ENCODE measurements at regions not wholly inside any gene's neighbourhood (a gene's known extent, or its start where the extent isn't known, plus 50 kb on each side); places are given as distances from the start of the nearest gene placed in this dataset.
A peak's percentile ranks its signal among the peaks of the same experiment; 100 is the strongest.

- no peak for TF ChIP-seq JUND (IDR thresholded peaks at IDR 0.05; ENCODE audit: low read depth)
- in situ Hi-C loops (cut with HindIII; ENCODE audit: low pct_unique_long_range_greater_than_20kb, low sequenced_read_pairs) = no loop called here
- no peak for DNase-seq (ENCODE audit: low read depth in 1 of 2, low spot score in 1 of 2)
Observed at GRCh38 chr22:48950151-48950915, 877.3 kb downstream of the BRD1 start.

- TF ChIP-seq JUND (IDR thresholded peaks at IDR 0.05; ENCODE audit: low read depth) = no peak
- DNase-seq (ENCODE audit: low read depth in 1 of 2, low spot score in 1 of 2) = no peak
- in situ Hi-C loops (cut with HindIII; ENCODE audit: low pct_unique_long_range_greater_than_20kb, low sequenced_read_pairs) = no loop called here
Observed at GRCh38 chr22:48949375-48950149, 878.1 kb downstream of the BRD1 start.

GRCh38 chr22:48948575-48949170 is 879.0 kb downstream of the BRD1 start:
- no peak for DNase-seq (ENCODE audit: low read depth in 1 of 2, low spot score in 1 of 2)
- TF ChIP-seq JUND (IDR thresholded peaks at IDR 0.05; ENCODE audit: low read depth) = no peak
- in situ Hi-C loops (cut with HindIII; ENCODE audit: low pct_unique_long_range_greater_than_20kb, low sequenced_read_pairs) = no loop called here

- in situ Hi-C loops (cut with HindIII; ENCODE audit: low pct_unique_long_range_greater_than_20kb, low sequenced_read_pairs) = no loop called here
- TF ChIP-seq JUND (IDR thresholded peaks at IDR 0.05; ENCODE audit: low read depth) = no peak
- no peak for DNase-seq (ENCODE audit: low read depth in 1 of 2, low spot score in 1 of 2)
Observed at GRCh38 chr22:48947636-48948035, 880.0 kb downstream of the BRD1 start.

GRCh38 chr22:48945621-48946458 is 881.8 kb downstream of the BRD1 start:
- DNase-seq (ENCODE audit: low read depth in 1 of 2, low spot score in 1 of 2) = no peak
- in situ Hi-C loops (cut with HindIII; ENCODE audit: low pct_unique_long_range_greater_than_20kb, low sequenced_read_pairs) = no loop called here
- TF ChIP-seq JUND (IDR thresholded peaks at IDR 0.05; ENCODE audit: low read depth) = no peak

GRCh38 chr22:48944751-48945620 is 882.7 kb downstream of the BRD1 start:
- in situ Hi-C loops (cut with HindIII; ENCODE audit: low pct_unique_long_range_greater_than_20kb, low sequenced_read_pairs) = no loop called here
- DNase-seq (ENCODE audit: low read depth in 1 of 2, low spot score in 1 of 2) = no peak
- TF ChIP-seq JUND (IDR thresholded peaks at IDR 0.05; ENCODE audit: low read depth) = no peak

GRCh38 chr22:48944433-48944750 is 883.3 kb downstream of the BRD1 start:
- in situ Hi-C loops (cut with HindIII; ENCODE audit: low pct_unique_long_range_greater_than_20kb, low sequenced_read_pairs) = no loop called here
- TF ChIP-seq JUND (IDR thresholded peaks at IDR 0.05; ENCODE audit: low read depth) = no peak
- no peak for DNase-seq (ENCODE audit: low read depth in 1 of 2, low spot score in 1 of 2)

GRCh38 chr22:48943567-48944432 is 883.9 kb downstream of the BRD1 start:
- no peak for TF ChIP-seq JUND (IDR thresholded peaks at IDR 0.05; ENCODE audit: low read depth)
- in situ Hi-C loops (cut with HindIII; ENCODE audit: low pct_unique_long_range_greater_than_20kb, low sequenced_read_pairs) = no loop called here
- peak in 1 of 2 experiments; percentile 13 for DNase-seq (ENCODE audit: low read depth in 1 of 2, low spot score in 1 of 2)

- DNase-seq (ENCODE audit: low read depth in 1 of 2, low spot score in 1 of 2) = no peak
- in situ Hi-C loops (cut with HindIII; ENCODE audit: low pct_unique_long_range_greater_than_20kb, low sequenced_read_pairs) = no loop called here
- no peak for TF ChIP-seq JUND (IDR thresholded peaks at IDR 0.05; ENCODE audit: low read depth)
Observed at GRCh38 chr22:48942698-48943566, 884.7 kb downstream of the BRD1 start.

- in situ Hi-C loops (cut with HindIII; ENCODE audit: low pct_unique_long_range_greater_than_20kb, low sequenced_read_pairs) = no loop called here
- no peak for TF ChIP-seq JUND (IDR thresholded peaks at IDR 0.05; ENCODE audit: low read depth)
- no peak for DNase-seq (ENCODE audit: low read depth in 1 of 2, low spot score in 1 of 2)
Observed at GRCh38 chr22:48941903-48942575, 885.6 kb downstream of the BRD1 start.
